ENCODE measurements at regions not wholly inside any gene's neighbourhood (a gene's known extent, or its start where the extent isn't known, plus 50 kb on each side); places are given as distances from the start of the nearest gene placed in this dataset.
A peak's percentile ranks its signal among the peaks of the same experiment; 100 is the strongest.

DNA sequence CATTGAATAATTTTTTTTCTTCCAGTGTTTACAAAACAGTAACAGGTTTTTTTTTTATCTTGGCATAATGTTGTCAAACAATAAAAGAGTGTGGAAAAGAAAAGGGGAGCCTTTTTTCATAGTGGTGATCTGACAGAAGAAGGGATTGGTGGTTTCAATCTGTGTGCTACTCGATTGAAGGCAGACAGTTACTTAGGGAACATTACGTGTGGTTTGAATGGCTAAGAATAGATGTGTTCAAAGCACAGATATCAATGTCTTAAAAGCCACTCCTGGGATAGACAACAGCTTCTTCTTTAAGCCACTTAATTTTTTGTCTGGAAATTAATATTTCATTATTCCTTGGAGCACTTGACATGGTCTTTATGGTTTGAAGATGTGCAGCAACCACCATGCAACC is 558.6 kb upstream of the ADGRL2 start:
- no peak for DNase-seq

DNA sequence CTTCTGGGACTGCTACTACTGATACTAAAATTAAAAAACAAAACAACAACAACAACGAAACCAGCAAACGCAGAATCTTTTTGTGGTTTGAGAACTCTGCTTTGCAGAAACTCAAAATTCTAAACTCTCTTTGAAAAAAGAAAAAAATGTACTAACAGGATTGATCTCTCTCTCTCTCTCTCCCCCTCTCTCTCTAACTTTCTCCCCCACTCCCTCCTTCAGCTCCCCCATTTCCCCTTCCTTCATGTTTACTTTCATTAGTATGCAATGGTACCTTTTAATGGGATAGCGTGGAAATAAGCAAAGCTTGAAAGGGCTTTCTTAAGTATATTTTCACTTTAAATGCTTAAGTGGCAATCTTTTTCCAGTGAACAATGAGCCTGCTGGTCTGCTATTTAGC is 562.6 kb upstream of the ADGRL2 start:
- no peak for DNase-seq

- DNase-seq = no peak
These were observed 563.2 kb upstream of the ADGRL2 start for GRCh38 chr1:81237473-81238089.

DNA sequence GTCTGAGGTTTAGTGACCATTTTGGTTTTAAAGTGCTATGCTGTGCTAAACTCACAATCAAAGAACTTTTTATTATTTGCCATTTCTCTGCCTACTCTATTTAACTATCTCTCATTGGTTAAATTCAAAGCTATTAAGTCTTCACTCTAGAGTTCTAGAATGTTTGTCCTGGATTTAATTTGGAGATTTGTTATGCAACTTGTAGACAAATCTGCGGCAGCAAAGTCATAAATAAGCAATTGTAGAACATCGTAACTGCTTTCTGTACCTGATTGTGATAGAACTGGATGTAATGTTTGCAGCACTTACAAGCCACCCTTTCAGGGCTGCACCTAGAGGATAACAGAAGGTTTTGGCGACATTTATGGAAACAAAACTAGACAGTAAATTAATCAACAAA is 566.5 kb upstream of the ADGRL2 start:
- DNase-seq = no peak

GRCh38 chr1:81233591-81233990 is 567.1 kb upstream of the ADGRL2 start:
- no peak for DNase-seq

DNA sequence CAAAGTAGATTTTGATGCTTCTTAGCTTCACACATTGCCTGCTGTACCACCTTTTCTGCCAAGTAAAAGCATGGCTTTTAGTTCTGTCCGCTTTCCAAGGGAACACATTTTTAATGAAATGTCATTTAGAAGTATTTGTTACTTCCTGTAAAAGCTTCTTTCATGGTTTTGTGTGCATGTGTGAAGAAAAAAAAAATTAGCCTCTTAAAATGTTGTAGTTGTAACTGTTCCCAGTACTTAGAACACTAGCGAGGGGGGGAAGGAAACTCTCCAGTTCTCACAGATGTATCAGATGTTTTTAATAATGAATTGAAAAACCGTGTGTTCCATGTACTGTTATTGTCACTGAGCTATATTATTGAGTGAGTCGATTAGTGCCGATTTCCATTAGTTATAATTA is 568.3 kb upstream of the ADGRL2 start:
- no peak for DNase-seq

DNA sequence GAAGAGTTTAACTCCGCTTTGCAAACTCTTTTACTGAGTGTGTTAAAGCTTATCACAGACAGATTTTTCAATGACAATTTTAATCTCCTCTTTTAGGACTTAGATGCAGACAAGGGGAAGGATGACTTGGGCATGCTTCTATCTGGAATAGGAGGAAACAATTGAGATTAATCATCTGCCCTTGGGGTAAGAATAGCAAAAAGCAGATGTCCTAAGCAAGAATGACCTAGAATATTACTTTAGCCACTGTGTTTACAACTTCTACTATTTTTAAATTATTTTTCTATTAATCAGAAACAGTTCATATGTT is 569.0 kb upstream of the ADGRL2 start:
- DNase-seq = no peak

GRCh38 chr1:81230983-81231728 is 569.6 kb upstream of the ADGRL2 start:
- no peak for DNase-seq

GRCh38 chr1:81228926-81229325 is 571.8 kb upstream of the ADGRL2 start:
- no peak for DNase-seq

GRCh38 chr1:81226603-81226928 is 574.2 kb upstream of the ADGRL2 start:
- DNase-seq = no peak

DNA sequence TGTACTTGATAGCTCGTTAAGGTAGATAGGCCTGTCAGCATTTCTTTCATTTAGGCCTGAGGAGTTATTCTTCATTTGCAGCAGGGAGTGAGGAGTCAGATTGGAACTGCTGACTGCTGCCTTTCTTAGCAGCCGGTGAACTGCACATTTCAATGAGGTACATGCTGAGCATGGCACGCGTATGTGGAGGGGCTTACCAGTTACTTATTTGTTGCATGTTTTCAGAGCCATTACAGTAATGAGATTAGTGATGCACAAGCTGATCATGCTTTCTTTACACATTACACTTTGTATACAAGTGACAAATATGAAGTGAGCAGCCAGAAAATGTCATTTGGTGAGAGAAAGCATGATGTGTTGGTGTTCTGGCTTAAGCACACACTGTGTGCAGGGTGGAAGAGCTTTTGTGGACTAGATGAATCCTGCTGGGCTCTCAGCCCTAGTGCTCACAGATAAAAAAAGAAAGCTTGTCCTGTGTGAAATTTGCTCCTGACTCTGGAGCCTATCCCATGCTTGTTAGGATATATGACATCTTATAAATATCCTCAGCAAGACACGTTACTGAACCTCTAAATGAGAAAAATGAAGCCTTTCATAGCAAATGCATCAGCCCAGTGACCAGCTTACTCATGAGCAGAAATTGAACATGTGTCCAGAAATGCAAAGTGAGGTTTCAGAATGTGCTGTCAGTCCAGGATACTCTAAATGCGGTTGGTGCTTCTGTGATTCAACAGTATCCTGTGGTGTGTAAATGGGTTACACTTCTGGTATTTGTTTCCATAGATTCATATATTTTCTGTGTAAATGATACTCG is 574.7 kb upstream of the ADGRL2 start:
- DNase-seq = no peak

- DNase-seq = no peak
These were observed 576.5 kb upstream of the ADGRL2 start for GRCh38 chr1:81224222-81224621.

GRCh38 chr1:81221564-81221963 is 579.2 kb upstream of the ADGRL2 start:
- no peak for DNase-seq

DNA sequence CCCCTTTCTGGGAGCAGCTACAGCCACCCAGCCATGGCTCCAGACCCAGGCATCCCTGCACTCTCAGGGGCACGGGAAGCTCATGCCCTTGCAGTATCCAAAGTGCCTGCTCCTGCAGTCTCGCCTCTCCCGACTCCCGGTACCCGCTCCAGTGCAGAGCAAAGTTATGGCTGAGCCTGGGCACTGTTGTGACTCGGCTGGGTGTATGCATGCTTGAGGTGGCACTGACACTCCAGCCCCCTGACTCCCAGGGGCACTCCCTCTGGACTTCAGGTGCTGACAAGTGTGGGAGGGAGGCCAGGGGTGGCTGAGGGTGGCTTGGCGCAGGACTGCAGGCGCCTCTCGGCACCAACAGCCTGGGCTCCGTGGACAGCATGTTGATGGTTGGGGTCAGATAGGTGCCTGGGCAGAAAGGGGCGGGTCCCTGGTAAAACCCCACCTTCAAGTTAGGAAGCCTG is 580.1 kb upstream of the ADGRL2 start:
- peak; percentile 16 for DNase-seq

- no peak for DNase-seq
These were observed 583.7 kb upstream of the ADGRL2 start for GRCh38 chr1:81217058-81217457.

- no peak for DNase-seq
These were observed 587.5 kb upstream of the ADGRL2 start for GRCh38 chr1:81213279-81213678.

GRCh38 chr1:81209461-81209860 is 591.3 kb upstream of the ADGRL2 start:
- DNase-seq = no peak

DNA sequence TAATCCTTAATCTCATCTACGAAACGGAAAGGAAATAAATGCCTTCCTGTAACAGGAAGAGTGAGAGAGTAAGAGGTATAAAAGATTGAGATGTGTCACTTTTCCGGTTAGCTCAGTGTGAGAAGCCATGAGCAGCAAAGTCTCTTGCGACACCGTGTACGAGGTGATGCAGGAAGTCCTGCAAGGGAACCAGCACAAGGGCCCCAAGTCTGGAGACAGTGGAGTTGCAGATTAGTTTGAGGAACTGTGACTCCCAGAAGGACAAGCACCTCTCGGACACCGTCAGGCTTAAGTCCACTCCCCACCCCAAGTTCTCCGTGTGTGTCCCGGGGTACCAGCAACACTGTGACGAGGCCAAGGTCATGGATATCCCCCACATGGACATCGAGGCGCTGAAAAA is 592.3 kb upstream of the ADGRL2 start:
- peak; percentile 67 for DNase-seq

GRCh38 chr1:81205956-81206355 is 594.8 kb upstream of the ADGRL2 start:
- DNase-seq = no peak

DNA sequence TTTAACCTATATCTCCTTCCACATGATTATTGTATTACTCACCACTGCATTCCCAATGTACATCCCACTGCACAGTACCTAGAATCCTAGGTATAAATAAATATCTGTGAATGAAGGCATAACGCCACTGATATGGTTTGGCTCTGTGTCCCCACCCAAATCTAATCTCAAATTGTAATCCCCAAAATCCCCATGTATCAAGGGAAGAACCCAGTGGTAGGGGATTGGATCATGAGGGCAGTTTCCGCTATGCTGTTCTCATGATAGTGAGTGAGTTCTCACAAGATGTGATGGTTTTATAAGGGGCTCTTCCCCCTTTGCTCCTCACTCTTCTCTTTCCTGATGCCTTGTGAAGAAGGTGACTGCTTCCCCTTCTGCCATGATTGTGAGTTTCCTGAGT is 599.0 kb upstream of the ADGRL2 start:
- DNase-seq = no peak

DNA sequence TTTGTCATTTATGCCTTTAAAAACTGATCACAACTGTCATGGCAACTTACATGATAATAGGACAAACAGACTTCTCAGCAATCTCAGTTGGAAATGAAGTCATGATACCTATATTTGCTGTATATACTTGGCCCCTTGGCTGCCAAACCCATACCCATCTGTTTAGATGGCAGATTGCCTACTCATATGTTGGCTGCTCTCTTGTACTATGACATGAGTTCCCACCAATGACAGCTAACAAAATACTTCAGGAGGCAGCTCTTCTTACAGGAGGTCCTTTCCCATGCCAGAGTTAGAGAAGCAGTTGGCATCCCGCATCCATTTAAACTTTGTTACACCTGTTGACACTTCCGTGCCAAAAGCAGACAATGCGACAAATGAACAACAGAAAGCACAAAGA is 603.1 kb upstream of the ADGRL2 start:
- no peak for DNase-seq

DNA sequence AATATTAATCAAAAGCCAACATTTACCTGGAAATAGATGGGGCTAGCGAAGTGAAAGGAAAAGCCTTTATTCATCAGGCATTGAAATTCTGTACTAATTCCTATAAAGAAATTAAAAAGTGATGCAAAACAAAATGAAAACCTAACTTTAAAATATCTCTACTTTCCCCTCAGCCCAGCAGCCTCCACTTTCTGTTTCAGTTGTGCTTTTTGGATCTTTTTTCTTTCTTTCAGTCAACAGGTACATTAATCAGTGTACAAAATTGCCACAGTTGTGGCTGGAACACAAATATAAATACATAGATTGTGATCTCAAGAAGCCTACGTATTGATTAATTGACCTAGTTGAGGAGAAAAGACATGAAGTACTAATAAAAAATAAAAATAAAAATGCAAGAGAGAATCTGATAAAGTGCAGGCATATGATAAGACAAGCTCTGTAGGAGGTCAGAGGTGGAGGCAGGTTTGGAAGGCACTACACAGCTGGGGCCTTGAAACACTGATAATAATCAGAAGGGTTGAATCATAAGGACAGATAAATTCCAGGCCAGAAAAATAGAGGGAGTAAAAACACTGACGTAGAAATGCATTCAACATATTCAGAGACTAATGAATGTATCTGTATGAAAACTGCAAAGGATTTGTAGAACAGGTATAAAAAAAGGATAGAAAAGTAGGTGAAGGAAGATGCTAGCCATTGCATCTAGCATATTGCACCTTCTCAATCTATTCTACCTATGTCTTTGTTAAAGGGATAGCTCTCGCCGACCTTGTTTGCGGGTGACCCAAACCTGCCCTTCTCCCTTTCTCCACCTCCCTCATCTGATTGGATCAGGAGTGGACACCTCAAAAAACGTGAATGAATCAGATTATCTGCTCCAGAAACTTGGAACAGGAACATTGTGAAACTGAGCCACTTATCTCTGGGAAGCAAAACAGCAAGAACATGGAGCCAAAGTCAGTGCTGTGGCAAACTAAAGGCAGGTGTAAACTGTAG is 607.8 kb upstream of the ADGRL2 start:
- no peak for DNase-seq

DNA sequence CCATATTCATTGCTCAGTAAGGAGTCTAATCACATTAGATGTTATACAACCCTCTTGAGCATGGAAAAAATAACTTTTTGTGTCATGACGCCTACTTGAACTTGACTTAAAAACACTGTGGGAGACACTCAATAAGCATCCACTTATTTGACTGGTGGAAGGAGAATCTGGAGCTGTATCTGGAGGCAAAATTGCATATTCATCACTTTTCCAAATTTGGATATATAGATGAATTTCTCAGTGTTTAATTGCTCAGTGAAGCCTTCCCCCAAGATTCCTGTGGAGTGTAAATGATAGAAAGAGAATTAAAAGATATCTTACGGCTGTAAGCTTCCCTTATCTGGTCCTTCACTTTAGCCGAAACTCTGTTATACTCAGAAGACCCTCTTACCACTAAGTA is 610.7 kb upstream of the ADGRL2 start:
- no peak for DNase-seq

All from CD4-positive, alpha-beta T cell treated with Interleukin-15 for 1 hour (primary cell).